Lower leg skin (tissue), 3 donors: ENCODE measurements at regions not wholly inside any gene's neighbourhood (a gene's known extent, or its start where the extent isn't known, plus 50 kb on each side); places are given as distances from the start of the nearest gene placed in this dataset.

Experiments
- POLR2A ChIP-seq, 2 donors: fragments of 450-650 bp; IDR thresholded peaks; one replicate each; pipeline ENCODE4 v1.6.1; 2016 to 2017; ENCODE audit warnings: antibody characterized with exemption in 2 of 2, mild to moderate bottlenecking in 1 of 2, moderate library complexity in 1 of 2
- TF ChIP-seq, protein P1 (sequence below), 3 donors: fragments of 450-650 bp; IDR thresholded peaks; one replicate each; pipeline ENCODE4 v1.5.1; 2016; ENCODE audit warnings: antibody characterized with exemption in 3 of 3, mild to moderate bottlenecking in 3 of 3, moderate library complexity in 2 of 3

- TF ChIP-seq, protein P1, sequence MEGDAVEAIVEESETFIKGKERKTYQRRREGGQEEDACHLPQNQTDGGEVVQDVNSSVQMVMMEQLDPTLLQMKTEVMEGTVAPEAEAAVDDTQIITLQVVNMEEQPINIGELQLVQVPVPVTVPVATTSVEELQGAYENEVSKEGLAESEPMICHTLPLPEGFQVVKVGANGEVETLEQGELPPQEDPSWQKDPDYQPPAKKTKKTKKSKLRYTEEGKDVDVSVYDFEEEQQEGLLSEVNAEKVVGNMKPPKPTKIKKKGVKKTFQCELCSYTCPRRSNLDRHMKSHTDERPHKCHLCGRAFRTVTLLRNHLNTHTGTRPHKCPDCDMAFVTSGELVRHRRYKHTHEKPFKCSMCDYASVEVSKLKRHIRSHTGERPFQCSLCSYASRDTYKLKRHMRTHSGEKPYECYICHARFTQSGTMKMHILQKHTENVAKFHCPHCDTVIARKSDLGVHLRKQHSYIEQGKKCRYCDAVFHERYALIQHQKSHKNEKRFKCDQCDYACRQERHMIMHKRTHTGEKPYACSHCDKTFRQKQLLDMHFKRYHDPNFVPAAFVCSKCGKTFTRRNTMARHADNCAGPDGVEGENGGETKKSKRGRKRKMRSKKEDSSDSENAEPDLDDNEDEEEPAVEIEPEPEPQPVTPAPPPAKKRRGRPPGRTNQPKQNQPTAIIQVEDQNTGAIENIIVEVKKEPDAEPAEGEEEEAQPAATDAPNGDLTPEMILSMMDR (IDR thresholded peaks at IDR 0.05): no peak
- no peak for TF ChIP-seq POLR2A (IDR thresholded peaks at IDR 0.05)
These were observed 646.5 kb upstream of the SLITRK6 start for GRCh38 chr13:86445672-86446071.
